ENCODE measurements at regions not wholly inside any gene's neighbourhood (a gene's known extent, or its start where the extent isn't known, plus 50 kb on each side); places are given as distances from the start of the nearest gene placed in this dataset.

GRCh38 chr2:217443601-217444000, 559.2 kb downstream of the TNS1 start:
- Mint-ChIP-seq H3K9me3 (peaks cover 5% of the 10 kb centered on the region), H3K27ac (no peak overlapping the region), H3K4me3 (no peak overlapping the region), H3K4me1 (no peaks in the 10 kb centered on the region), H3K27me3 (ENCODE audit: low read depth, poor library complexity) (peaks cover 7% of the 10 kb centered on the region), H3K36me3 (ENCODE audit: low read depth) (peaks cover 11% of the 10 kb centered on the region)
- no peak for DNase-seq
- TF ChIP-seq, protein P1, sequence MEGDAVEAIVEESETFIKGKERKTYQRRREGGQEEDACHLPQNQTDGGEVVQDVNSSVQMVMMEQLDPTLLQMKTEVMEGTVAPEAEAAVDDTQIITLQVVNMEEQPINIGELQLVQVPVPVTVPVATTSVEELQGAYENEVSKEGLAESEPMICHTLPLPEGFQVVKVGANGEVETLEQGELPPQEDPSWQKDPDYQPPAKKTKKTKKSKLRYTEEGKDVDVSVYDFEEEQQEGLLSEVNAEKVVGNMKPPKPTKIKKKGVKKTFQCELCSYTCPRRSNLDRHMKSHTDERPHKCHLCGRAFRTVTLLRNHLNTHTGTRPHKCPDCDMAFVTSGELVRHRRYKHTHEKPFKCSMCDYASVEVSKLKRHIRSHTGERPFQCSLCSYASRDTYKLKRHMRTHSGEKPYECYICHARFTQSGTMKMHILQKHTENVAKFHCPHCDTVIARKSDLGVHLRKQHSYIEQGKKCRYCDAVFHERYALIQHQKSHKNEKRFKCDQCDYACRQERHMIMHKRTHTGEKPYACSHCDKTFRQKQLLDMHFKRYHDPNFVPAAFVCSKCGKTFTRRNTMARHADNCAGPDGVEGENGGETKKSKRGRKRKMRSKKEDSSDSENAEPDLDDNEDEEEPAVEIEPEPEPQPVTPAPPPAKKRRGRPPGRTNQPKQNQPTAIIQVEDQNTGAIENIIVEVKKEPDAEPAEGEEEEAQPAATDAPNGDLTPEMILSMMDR (IDR thresholded peaks at IDR 0.05), result no peak

- no peak for DNase-seq
- H3K9me3 Mint-ChIP-seq, result peaks cover 5% of the 10 kb centered on the region
- no peak overlapping the region for H3K27ac Mint-ChIP-seq
- peaks cover 11% of the 10 kb centered on the region for H3K36me3 Mint-ChIP-seq (ENCODE audit: low read depth)
- peaks cover 29% of the 10 kb centered on the region for H3K4me1 Mint-ChIP-seq
- peaks cover 7% of the 10 kb centered on the region for H3K27me3 Mint-ChIP-seq (ENCODE audit: low read depth, poor library complexity)
- H3K4me3 Mint-ChIP-seq, result no peak overlapping the region
- TF ChIP-seq, protein P1 (IDR thresholded peaks at IDR 0.05), result no peak
These were observed 562.8 kb downstream of the TNS1 start for GRCh38 chr2:217440000-217440399.

DNA sequence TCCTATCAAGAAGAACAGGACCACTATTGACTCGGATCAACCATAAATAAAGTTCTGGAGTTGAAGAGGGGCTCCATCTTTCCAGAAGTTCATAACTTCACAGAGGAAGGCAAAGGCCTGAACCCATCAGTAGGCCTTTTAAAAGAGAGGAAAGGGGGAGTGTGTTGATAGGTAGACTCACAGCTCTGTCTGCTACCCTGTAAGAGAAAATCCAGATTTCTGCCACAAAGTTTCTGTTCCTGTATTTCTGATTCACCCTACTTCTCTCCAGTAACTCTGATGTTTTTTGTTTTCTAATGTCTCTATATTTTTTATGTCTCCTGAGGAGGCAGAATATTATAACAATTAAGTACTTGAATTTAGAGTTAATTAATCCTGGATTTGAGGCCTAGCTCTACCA, 564.0 kb downstream of the TNS1 start:
- no peak overlapping the region for H3K4me3 Mint-ChIP-seq
- peaks cover 5% of the 10 kb centered on the region for H3K9me3 Mint-ChIP-seq
- peaks cover 41% of the 10 kb centered on the region for H3K4me1 Mint-ChIP-seq
- H3K36me3 Mint-ChIP-seq (ENCODE audit: low read depth), result peaks cover 11% of the 10 kb centered on the region
- TF ChIP-seq, protein P1 (IDR thresholded peaks at IDR 0.05), result no peak
- no peak for DNase-seq
- H3K27me3 Mint-ChIP-seq (ENCODE audit: low read depth, poor library complexity), result peaks cover 7% of the 10 kb centered on the region
- H3K27ac Mint-ChIP-seq, result peak overlapping the region; percentile 63

DNA sequence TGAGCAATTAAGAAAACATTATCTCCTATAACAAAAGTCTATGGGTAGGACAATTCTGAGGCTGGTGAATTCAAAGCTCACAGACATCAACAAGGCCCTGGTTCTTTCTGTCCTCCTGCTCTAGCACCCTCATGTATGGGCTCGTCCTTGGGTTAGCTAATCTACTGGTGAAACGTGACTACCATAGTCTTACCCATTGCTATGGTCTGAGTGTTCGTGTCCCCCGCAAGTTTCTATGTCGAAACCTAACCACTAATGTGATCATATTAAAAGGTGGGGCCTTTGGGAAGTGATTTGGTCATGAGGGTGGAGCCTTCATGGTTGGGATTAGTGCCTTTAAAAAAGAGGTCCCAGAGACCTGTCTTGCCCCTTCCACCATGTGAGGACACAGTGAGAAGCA, 564.7 kb downstream of the TNS1 start:
- Mint-ChIP-seq H3K27ac (no peak overlapping the region), H3K4me3 (no peak overlapping the region), H3K4me1 (peaks cover 48% of the 10 kb centered on the region), H3K36me3 (ENCODE audit: low read depth) (peaks cover 9% of the 10 kb centered on the region), H3K27me3 (ENCODE audit: low read depth, poor library complexity) (peaks cover 7% of the 10 kb centered on the region), H3K9me3 (peaks cover 5% of the 10 kb centered on the region)
- no peak for DNase-seq
- TF ChIP-seq, protein P1 (IDR thresholded peaks at IDR 0.05), result no peak

GRCh38 chr2:217437290-217437870, 565.4 kb downstream of the TNS1 start:
- peaks cover 2% of the 10 kb centered on the region for H3K36me3 Mint-ChIP-seq (ENCODE audit: low read depth)
- no peaks in the 10 kb centered on the region for H3K27me3 Mint-ChIP-seq (ENCODE audit: low read depth, poor library complexity)
- TF ChIP-seq, protein P1 (IDR thresholded peaks at IDR 0.05), result no peak
- H3K4me1 Mint-ChIP-seq, result peaks cover 55% of the 10 kb centered on the region
- peaks cover under 1% of the 10 kb centered on the region for H3K9me3 Mint-ChIP-seq
- H3K27ac Mint-ChIP-seq, result no peak overlapping the region
- H3K4me3 Mint-ChIP-seq, result peak overlapping the region; percentile 20
- no peak for DNase-seq

- Mint-ChIP-seq H3K4me1 (peaks cover 62% of the 10 kb centered on the region), H3K27me3 (ENCODE audit: low read depth, poor library complexity) (no peaks in the 10 kb centered on the region), H3K4me3 (no peak overlapping the region), H3K9me3 (no peaks in the 10 kb centered on the region), H3K27ac (peak overlapping the region; percentile 12), H3K36me3 (ENCODE audit: low read depth) (no peaks in the 10 kb centered on the region)
- DNase-seq, result no peak
- TF ChIP-seq, protein P1 (IDR thresholded peaks at IDR 0.05), result no peak
These were observed 566.4 kb downstream of the TNS1 start for GRCh38 chr2:217436386-217436785.

Measured in nephron progenitor cell (in vitro differentiated cells).